ENCODE measurements at regions not wholly inside any gene's neighbourhood (a gene's known extent, or its start where the extent isn't known, plus 50 kb on each side); places are given as distances from the start of the nearest gene placed in this dataset.

- no peak overlapping the region for H3K27ac Mint-ChIP-seq
- Histone ChIP-seq H3K9me3 (ENCODE audit: low read depth) (no peaks in the 10 kb centered on the region), H3K4me2 (no peak overlapping the region), H3K27me3 (no peaks in the 10 kb centered on the region), H4K20me1 (ENCODE audit: low read depth) (no peaks in the 10 kb centered on the region), H3K36me3 (no peaks in the 10 kb centered on the region), H2AFZ (replicated peaks) (no peak overlapping the region), H3K79me2 (ENCODE audit: low read depth) (no peaks in the 10 kb centered on the region), H3K4me1 (peaks cover 15% of the 10 kb centered on the region), H3K9ac (no peak overlapping the region), H3K27ac (no peak overlapping the region), H3K4me3 (no peak overlapping the region), H3F3A (ENCODE audit: low read depth) (no peaks in the 10 kb centered on the region)
- H3K4me3 Mint-ChIP-seq: no peak overlapping the region
- H3K27me3 Mint-ChIP-seq (ENCODE audit: insufficient read depth, low read depth): peaks cover 5% of the 10 kb centered on the region
- H3K4me1 Mint-ChIP-seq: peaks cover 12% of the 10 kb centered on the region
- H3K9me3 Mint-ChIP-seq: peaks cover 1% of the 10 kb centered on the region
- TF ChIP-seq EZH2 (IDR thresholded peaks at IDR 0.05): no peak
- no peak for TF ChIP-seq EZH2phosphoT487 (IDR thresholded peaks at IDR 0.05)
- no peak for TF ChIP-seq CTCF (IDR thresholded peaks at IDR 0.05)
- DNase-seq (ENCODE audit: low spot score): no peak
- H3K36me3 Mint-ChIP-seq: no peaks in the 10 kb centered on the region
These were observed 297.0 kb upstream of the FAT1 start for GRCh38 chr4:187020676-187021075.

GRCh38 chr4:187021436-187022205 is 298.0 kb upstream of the FAT1 start:
- H3K4me1 Mint-ChIP-seq: peaks cover 12% of the 10 kb centered on the region
- H3K27ac ChIP-seq: no peak overlapping the region
- no peaks in the 10 kb centered on the region for H3K9me3 ChIP-seq (ENCODE audit: low read depth)
- peaks cover 15% of the 10 kb centered on the region for H3K4me1 ChIP-seq
- H3K36me3 Mint-ChIP-seq: no peaks in the 10 kb centered on the region
- no peak overlapping the region for H3K27ac Mint-ChIP-seq
- DNase-seq (ENCODE audit: low spot score): no peak
- H3K4me3 Mint-ChIP-seq: no peak overlapping the region
- no peaks in the 10 kb centered on the region for H3K36me3 ChIP-seq
- TF ChIP-seq CTCF (IDR thresholded peaks at IDR 0.05) (no peak), EZH2phosphoT487 (IDR thresholded peaks at IDR 0.05) (no peak), EZH2 (IDR thresholded peaks at IDR 0.05) (no peak)
- no peaks in the 10 kb centered on the region for H3F3A ChIP-seq (ENCODE audit: low read depth)
- H3K9ac ChIP-seq: no peak overlapping the region
- no peaks in the 10 kb centered on the region for H3K27me3 ChIP-seq
- peaks cover 9% of the 10 kb centered on the region for H3K9me3 Mint-ChIP-seq
- H3K4me3 ChIP-seq: no peak overlapping the region
- no peaks in the 10 kb centered on the region for H4K20me1 ChIP-seq (ENCODE audit: low read depth)
- no peak overlapping the region for H3K4me2 ChIP-seq
- no peaks in the 10 kb centered on the region for H3K79me2 ChIP-seq (ENCODE audit: low read depth)
- no peak overlapping the region for H2AFZ ChIP-seq (replicated peaks)
- H3K27me3 Mint-ChIP-seq (ENCODE audit: insufficient read depth, low read depth): peaks cover 7% of the 10 kb centered on the region

GRCh38 chr4:187027272-187027671 is 303.6 kb upstream of the FAT1 start:
- Mint-ChIP-seq H3K9me3 (peaks cover 21% of the 10 kb centered on the region), H3K27ac (no peak overlapping the region), H3K27me3 (ENCODE audit: insufficient read depth, low read depth) (peaks cover 12% of the 10 kb centered on the region), H3K36me3 (no peaks in the 10 kb centered on the region), H3K4me3 (no peak overlapping the region), H3K4me1 (no peaks in the 10 kb centered on the region)
- Histone ChIP-seq H3K27ac (no peak overlapping the region), H3F3A (ENCODE audit: low read depth) (no peaks in the 10 kb centered on the region), H3K4me2 (no peak overlapping the region), H3K4me1 (no peaks in the 10 kb centered on the region), H3K27me3 (no peaks in the 10 kb centered on the region), H3K79me2 (ENCODE audit: low read depth) (no peaks in the 10 kb centered on the region), H2AFZ (replicated peaks) (no peak overlapping the region), H3K9me3 (ENCODE audit: low read depth) (no peaks in the 10 kb centered on the region), H3K9ac (no peak overlapping the region), H3K4me3 (no peak overlapping the region), H4K20me1 (ENCODE audit: low read depth) (no peaks in the 10 kb centered on the region), H3K36me3 (no peaks in the 10 kb centered on the region)
- no peak for DNase-seq (ENCODE audit: low spot score)
- TF ChIP-seq EZH2 (IDR thresholded peaks at IDR 0.05): no peak
- no peak for TF ChIP-seq EZH2phosphoT487 (IDR thresholded peaks at IDR 0.05)
- TF ChIP-seq CTCF (IDR thresholded peaks at IDR 0.05): no peak

Measured in neural progenitor cell (in vitro differentiated cells).